HFFc6 (cell line): ENCODE measurements at regions not wholly inside any gene's neighbourhood (a gene's known extent, or its start where the extent isn't known, plus 50 kb on each side); places are given as distances from the start of the nearest gene placed in this dataset.
A peak's percentile ranks its signal among the peaks of the same experiment; 100 is the strongest.

Experiments
- DNase-seq: peaks from one replicate; pipeline ENCODE4 v3.0.0-alpha.2; 2018
- H3K27ac Mint-ChIP-seq: 2 replicates; pipeline ENCODE4 v1.8.0; 2020; ENCODE audit warnings: mild to moderate bottlenecking, mixed read lengths
- H3K27me3 Mint-ChIP-seq: 2 replicates; pipeline ENCODE4 v1.8.0; 2021; ENCODE audit warnings: mild to moderate bottlenecking, moderate library complexity, mixed read lengths; ENCODE audit not compliant: insufficient read depth
- H3K36me3 Mint-ChIP-seq: 2 replicates; pipeline ENCODE4 v1.8.0; 2021; ENCODE audit warnings: low read depth, mixed read lengths
- H3K4me1 Mint-ChIP-seq: 2 replicates; pipeline ENCODE4 v1.8.0; 2020; ENCODE audit warnings: low read depth, mixed read lengths
- H3K4me3 Mint-ChIP-seq: 2 replicates; pipeline ENCODE4 v1.8.0; 2020; ENCODE audit warnings: mild to moderate bottlenecking, moderate library complexity, mixed read lengths
- H3K9me3 Mint-ChIP-seq: 2 replicates; pipeline ENCODE4 v1.8.0; 2020; ENCODE audit warnings: mild to moderate bottlenecking, mixed read lengths
- TF ChIP-seq, protein P1 (sequence below): fragments of 200-600 bp; sonication (generic); IDR thresholded peaks from 2 replicates; pipeline ENCODE4 v1.5.0; 2021; ENCODE audit warnings: antibody characterized with exemption, mild to moderate bottlenecking

GRCh38 chr3:152173627-152174026, 95.1 kb upstream of the MBNL1 start:
- Mint-ChIP-seq H3K27ac (no peak overlapping the region), H3K9me3 (no peaks in the 10 kb centered on the region), H3K4me3 (no peak overlapping the region), H3K27me3 (no peaks in the 10 kb centered on the region), H3K4me1 (peaks cover 60% of the 10 kb centered on the region), H3K36me3 (peaks cover 16% of the 10 kb centered on the region; the same call in 1 of the 2 replicates)
- DNase-seq: no peak
- TF ChIP-seq, protein P1, sequence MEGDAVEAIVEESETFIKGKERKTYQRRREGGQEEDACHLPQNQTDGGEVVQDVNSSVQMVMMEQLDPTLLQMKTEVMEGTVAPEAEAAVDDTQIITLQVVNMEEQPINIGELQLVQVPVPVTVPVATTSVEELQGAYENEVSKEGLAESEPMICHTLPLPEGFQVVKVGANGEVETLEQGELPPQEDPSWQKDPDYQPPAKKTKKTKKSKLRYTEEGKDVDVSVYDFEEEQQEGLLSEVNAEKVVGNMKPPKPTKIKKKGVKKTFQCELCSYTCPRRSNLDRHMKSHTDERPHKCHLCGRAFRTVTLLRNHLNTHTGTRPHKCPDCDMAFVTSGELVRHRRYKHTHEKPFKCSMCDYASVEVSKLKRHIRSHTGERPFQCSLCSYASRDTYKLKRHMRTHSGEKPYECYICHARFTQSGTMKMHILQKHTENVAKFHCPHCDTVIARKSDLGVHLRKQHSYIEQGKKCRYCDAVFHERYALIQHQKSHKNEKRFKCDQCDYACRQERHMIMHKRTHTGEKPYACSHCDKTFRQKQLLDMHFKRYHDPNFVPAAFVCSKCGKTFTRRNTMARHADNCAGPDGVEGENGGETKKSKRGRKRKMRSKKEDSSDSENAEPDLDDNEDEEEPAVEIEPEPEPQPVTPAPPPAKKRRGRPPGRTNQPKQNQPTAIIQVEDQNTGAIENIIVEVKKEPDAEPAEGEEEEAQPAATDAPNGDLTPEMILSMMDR: no peak

DNA sequence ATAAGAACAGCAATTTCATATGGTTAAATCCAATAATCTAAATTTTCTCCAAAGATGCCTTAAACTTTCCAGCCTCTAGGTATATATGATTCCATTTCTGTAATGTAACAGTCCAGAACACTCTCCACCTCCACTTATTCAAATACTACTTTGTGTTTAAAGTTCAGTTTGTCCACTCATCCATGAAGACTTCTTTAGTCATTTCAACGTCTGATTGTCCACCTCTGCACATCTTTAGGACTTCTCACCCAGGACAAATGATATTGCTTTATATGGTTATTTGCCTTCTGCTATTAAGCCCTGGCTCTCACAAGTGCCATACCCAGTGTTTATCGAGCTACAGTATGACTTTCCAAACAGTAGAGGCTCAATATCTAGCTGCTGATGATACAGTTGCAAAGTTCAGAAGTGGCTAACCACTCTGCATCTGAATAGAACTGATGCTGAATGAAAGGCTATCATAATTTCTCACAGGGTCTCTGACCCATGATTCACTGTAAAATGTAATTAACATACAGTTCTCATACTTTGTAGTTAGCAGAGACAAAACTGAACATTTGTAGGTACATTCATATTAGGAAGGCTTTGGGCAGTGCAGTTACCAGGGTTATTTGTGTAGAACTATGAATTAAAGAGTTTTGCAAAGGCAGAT, 93.7 kb upstream of the MBNL1 start:
- H3K27ac Mint-ChIP-seq: peak overlapping the region; percentile 72
- H3K36me3 Mint-ChIP-seq: peaks cover 16% of the 10 kb centered on the region; the same call in 1 of the 2 replicates
- H3K4me3 Mint-ChIP-seq: peak overlapping the region; percentile 69
- H3K4me1 Mint-ChIP-seq: peaks cover 60% of the 10 kb centered on the region
- no peaks in the 10 kb centered on the region for H3K9me3 Mint-ChIP-seq
- DNase-seq: no peak
- no peaks in the 10 kb centered on the region for H3K27me3 Mint-ChIP-seq
- TF ChIP-seq, protein P1: no peak

- peaks cover 60% of the 10 kb centered on the region for H3K4me1 Mint-ChIP-seq
- DNase-seq: peak; percentile 83
Measured at GRCh38 chr3:152175528-152175889, 93.2 kb upstream of the MBNL1 start.

GRCh38 chr3:152176241-152176640, 92.5 kb upstream of the MBNL1 start:
- peak overlapping the region; percentile 69 for H3K4me3 Mint-ChIP-seq
- peak overlapping the region; percentile 72 for H3K27ac Mint-ChIP-seq
- DNase-seq: peak; percentile 6
- H3K27me3 Mint-ChIP-seq: no peaks in the 10 kb centered on the region
- TF ChIP-seq, protein P1: no peak
- no peaks in the 10 kb centered on the region for H3K9me3 Mint-ChIP-seq
- H3K4me1 Mint-ChIP-seq: peaks cover 60% of the 10 kb centered on the region
- H3K36me3 Mint-ChIP-seq: peaks cover 15% of the 10 kb centered on the region; the same call in 1 of the 2 replicates

More at GRCh38 chr3:152175528-152175889, 93.2 kb upstream of the MBNL1 start:
- H3K27ac Mint-ChIP-seq: peak overlapping the region; percentile 72
- TF ChIP-seq, protein P1: no peak
- H3K36me3 Mint-ChIP-seq: peaks cover 16% of the 10 kb centered on the region; the same call in 1 of the 2 replicates
- peak overlapping the region; percentile 69 for H3K4me3 Mint-ChIP-seq
- H3K27me3 Mint-ChIP-seq: no peaks in the 10 kb centered on the region
- H3K9me3 Mint-ChIP-seq: no peaks in the 10 kb centered on the region

GRCh38 chr3:152176998-152177397, 91.7 kb upstream of the MBNL1 start:
- H3K27me3 Mint-ChIP-seq: no peaks in the 10 kb centered on the region
- peak overlapping the region; percentile 72 for H3K27ac Mint-ChIP-seq
- TF ChIP-seq, protein P1: no peak
- no peak for DNase-seq
- no peaks in the 10 kb centered on the region for H3K9me3 Mint-ChIP-seq
- H3K4me1 Mint-ChIP-seq: peaks cover 60% of the 10 kb centered on the region
- H3K36me3 Mint-ChIP-seq: peaks cover 9% of the 10 kb centered on the region; the same call in 1 of the 2 replicates
- peak overlapping the region; percentile 69; the same call in 1 of the 2 replicates for H3K4me3 Mint-ChIP-seq
